ENCODE measurements at regions not wholly inside any gene's neighbourhood (a gene's known extent, or its start where the extent isn't known, plus 50 kb on each side); places are given as distances from the start of the nearest gene placed in this dataset.

- TF ChIP-seq, protein P1, sequence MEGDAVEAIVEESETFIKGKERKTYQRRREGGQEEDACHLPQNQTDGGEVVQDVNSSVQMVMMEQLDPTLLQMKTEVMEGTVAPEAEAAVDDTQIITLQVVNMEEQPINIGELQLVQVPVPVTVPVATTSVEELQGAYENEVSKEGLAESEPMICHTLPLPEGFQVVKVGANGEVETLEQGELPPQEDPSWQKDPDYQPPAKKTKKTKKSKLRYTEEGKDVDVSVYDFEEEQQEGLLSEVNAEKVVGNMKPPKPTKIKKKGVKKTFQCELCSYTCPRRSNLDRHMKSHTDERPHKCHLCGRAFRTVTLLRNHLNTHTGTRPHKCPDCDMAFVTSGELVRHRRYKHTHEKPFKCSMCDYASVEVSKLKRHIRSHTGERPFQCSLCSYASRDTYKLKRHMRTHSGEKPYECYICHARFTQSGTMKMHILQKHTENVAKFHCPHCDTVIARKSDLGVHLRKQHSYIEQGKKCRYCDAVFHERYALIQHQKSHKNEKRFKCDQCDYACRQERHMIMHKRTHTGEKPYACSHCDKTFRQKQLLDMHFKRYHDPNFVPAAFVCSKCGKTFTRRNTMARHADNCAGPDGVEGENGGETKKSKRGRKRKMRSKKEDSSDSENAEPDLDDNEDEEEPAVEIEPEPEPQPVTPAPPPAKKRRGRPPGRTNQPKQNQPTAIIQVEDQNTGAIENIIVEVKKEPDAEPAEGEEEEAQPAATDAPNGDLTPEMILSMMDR (IDR thresholded peaks at IDR 0.05) = no peak
- no peak for TF ChIP-seq EP300 (IDR thresholded peaks at IDR 0.05)
- no peak for TF ChIP-seq POLR2AphosphoS5 (IDR thresholded peaks at IDR 0.05)
- TF ChIP-seq POLR2A (IDR thresholded peaks at IDR 0.05) = no peak
Measured at GRCh38 chr13:109998037-109998436, 211.7 kb upstream of the IRS2 start.
